ENCODE measurements at regions not wholly inside any gene's neighbourhood (a gene's known extent, or its start where the extent isn't known, plus 50 kb on each side); places are given as distances from the start of the nearest gene placed in this dataset.

DNA sequence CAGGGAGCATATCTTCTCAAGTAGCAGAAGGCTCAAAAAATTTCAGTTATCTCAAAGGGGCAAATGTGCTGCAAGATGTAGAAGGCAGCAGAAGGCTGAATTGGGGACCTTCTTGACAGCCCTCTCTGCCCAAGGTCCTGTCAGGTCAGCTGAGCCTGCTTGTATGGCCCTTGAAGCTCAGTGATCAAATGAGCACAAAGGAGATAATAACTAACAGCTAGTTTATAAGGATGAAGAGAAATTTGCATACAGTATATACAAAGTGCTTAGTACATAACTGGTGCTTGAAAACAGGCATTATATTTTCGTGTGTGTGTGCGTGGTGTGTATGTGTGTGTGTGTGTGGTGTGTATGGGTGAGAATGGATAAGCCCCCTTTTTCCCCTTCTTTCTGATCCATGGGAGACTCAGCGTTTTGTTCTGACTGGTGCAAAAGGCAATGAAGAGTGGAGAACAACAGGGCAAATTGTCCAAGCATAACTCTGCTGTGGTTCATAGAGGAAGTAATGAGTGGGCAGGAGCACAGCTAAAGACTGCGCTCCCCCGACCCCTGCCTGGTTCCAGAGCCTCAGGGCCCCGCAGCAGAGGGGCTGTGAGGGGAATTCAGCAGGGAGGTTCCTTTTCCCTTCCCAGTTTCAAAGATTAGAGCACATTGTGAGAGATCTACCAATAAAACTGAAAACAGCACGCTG, 356.8 kb upstream of the NR2F2 start:
- DNase-seq (ENCODE audit: low read depth), result no peak

DNA sequence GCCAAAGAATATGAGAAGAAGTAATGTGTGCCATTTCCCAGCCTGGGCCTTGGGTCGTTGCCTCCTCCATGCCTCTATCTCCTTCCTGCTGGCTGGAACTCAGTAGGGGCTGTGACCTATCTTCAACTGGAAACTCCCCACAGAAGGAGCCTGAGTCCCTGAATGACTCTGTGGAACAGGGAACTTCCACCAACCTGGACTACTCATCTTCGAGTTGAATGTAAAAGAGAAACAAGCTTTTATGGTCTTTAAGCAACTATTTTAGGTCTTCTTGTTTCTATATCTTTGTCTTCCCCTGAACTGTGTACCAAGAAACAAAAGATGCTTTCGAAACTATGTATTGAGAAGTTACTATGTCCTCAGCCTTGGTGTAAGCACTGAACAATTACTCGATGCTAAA, 355.3 kb upstream of the NR2F2 start:
- no peak for DNase-seq (ENCODE audit: low read depth)

DNA sequence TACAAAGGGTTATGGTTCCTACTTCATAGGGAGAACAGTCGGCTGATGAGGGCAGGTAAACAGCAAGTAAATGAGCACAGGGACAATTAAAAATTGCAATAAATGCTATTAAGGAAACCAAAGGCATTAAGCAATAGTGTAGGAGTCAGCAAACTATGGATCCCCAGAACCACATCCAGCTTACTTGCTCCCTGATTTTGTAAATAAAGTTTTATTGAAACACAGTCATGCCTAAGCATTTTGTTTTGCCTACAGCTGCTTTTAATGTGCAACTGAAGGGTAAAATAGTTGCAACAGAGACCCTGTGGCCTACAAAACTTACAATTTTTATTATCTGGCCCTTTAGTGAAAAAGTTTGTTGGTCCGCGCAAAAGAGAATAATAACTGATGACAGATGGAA, 351.2 kb upstream of the NR2F2 start:
- no peak for DNase-seq (ENCODE audit: low read depth)

DNA sequence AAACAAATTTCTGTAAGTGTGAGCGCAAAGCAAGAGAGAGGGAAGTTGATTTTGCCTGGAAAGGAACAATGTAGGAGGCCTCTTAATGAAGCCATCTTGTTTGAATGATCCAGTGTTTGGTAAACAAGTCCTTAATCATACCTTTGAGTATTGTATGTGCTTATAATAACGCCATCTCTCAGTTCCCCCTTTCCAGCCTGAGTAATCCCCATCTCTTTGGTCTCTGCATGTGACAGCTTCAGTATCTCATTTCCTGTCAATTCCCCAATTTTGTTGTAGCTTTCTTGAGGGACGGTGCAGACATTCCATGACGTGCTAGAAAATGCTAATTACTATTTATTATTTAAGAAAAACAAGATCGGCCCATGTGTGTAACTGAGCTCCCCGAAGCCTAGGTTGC, 349.3 kb upstream of the NR2F2 start:
- DNase-seq (ENCODE audit: low read depth), result no peak

DNA sequence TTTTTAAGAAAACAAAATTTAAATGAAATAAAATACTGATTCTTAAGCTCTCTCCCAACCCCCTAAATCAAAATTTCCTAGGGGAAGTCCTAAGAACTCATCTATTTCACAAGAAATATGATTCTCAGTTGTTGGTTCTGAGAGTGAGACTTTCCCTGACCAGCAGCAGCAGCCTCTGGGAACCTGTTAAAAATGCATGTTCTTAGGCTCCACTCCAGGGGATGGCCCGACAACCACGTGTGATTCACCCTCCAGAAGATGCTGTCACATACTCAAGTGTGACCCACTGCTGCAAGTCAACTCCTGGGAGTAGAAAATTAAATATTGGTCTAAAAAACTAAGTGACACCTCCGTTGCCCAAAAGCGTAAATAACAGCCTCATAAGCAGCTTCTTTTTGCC, 343.2 kb upstream of the NR2F2 start:
- no peak for DNase-seq (ENCODE audit: low read depth)

DNA sequence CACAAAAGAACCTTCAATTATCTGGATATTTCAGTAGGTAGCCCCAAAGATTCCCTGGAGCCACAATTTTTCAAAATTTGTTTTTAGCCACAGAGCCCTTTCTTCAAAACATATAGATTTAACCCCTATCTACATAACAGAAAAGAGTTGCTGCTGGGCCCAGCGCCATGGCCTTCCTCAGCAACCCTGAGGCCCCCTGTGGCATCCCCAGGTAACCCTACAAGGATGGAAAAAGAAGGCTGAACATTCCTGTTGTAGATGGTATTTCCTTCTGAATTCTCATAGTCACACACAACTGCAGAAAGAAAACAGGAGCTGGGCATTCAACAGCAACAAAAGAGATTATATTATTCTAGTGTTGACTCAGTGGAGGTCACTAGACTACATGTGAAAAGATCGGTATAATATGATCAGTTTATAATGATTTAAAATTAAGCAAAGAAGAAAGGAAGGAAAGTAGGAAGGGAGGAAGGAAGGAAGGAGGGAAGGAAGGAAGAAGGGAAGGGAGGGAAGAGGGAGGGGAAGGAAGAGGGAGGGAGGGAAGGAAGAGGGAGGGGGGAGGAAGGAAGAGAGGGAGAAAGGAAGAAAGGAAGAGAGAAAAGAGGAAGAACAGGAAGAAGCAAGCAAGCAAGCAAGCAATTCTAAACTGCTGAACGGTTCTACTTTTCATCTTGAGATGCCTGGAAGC, 342.5 kb upstream of the NR2F2 start:
- no peak for DNase-seq (ENCODE audit: low read depth)

DNA sequence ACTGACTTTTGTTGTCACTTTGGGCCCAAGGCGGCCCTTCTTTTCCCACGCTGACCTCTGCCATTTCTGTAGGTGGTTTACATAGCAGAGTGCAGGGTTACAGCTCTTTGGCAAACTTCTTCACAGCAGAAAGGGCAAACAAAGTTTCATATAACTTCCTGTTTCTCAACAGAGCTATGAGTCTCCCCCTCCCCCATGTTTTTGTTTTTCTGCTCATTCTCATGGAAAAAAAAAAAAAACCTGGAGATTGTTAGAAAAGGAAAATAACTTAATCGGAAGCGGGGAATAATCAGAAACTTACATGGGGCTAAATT, 342.0 kb upstream of the NR2F2 start:
- no peak for DNase-seq (ENCODE audit: low read depth)

DNA sequence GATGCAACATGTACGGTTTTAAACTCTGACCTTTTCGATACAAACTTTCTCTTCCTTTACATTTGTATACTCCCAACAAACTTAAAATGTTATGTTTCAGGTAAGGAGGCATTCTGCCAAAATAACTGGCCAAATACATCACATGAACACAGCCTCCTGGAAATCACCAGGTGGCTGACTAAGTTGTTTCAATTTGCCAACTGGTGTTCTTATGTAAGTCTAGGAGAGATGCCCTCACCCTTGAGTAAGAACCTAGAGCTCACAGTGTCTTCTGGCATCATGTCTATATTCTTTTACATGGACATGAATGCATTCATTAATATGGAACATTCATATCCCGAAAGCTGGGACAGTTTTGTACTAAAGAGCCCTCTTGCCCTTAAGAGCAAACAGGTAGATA, 341.1 kb upstream of the NR2F2 start:
- DNase-seq (ENCODE audit: low read depth), result no peak

DNA sequence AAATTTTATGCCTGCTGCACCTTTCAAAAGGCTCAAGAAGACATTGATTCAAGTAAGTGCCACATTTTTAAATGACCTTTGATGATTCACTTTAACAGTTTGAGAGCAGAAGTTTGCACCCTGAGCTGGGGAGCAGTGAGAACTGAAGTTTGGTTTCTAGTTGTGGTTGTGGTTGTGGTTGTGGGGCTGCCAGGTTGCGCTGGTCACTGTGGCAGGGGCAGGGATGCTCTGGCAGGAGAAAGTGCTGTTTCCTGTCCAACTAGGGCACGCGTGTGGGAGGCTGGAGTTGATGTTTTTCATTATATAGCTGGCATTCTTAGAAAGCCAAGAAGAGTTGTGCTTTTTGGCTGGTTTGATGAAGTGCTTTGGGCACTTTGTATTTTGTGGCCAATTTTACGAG, 339.7 kb upstream of the NR2F2 start:
- DNase-seq (ENCODE audit: low read depth), result no peak

DNA sequence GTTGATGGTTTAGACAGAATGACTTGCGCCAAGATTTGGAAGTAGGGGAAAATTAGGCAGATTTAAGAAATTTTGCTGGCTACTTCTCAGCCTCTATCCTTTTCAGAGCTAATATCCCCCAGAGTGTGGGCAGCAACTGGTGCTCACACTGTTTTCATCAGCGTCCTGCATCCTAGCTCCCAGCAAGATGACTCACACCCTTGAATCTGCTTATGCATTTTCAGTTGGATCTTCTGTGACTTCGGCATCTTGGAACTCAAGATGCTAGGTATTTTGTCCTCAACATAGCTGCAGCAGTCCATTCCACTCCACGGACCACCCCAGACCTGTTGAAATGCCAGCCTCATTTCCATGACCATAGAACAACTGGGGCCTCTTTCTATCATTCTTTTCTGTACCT, 336.1 kb upstream of the NR2F2 start:
- DNase-seq (ENCODE audit: low read depth), result no peak

DNA sequence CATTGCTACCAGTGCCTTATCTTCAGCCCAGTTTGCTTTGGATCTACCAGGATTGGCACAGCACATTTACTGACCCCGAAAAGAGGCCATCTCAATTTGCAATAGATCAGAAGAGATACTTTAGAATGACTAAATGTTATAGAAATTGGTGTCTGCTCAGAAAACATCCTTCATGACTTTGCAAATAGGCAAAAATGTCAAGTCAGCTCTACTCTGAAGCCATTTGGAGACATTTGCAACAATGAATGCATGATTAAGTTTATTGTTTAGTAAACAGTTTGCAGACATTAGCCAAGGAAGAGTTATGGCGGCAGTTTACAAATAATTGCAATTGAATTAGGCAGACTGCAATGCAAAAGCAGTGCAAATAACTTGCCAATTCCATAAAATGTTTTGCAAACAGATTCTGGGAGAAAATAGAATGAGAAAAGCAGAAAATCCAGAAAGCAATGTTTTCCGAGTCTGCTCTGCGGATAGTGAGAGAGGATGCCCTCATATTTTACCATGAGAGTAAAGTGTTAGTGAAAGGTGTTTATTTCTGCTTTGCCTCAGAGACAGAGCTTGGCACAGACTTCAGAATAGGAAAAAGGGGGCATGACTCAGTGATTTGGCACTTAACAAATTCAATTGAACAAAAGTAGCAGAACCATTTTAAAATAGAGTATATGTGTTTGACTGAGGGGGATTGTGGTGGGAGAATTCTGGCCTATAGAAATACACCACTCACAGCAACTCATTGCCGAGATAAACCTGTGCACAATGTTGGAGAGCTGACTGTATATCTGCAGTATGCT, 334.9 kb upstream of the NR2F2 start:
- no peak for DNase-seq (ENCODE audit: low read depth)

DNA sequence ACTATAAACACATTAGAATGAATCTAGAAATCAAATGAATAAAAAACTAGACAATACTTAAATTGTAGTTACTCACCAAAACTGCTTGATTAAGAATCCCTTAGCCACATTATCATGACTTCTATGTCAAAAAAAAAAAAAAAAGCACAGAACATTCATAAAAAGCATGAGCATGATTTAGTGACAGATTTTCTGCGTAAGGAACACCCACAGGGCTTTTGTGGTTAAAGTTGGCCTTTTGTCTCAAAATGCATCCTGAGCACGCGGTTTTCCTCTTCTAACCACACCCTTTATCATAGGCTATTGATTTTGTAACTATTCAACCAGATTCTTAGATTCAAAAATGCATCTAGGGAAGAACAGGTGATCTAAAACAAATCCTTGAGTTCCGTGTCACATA, 334.0 kb upstream of the NR2F2 start:
- no peak for DNase-seq (ENCODE audit: low read depth)

DNA sequence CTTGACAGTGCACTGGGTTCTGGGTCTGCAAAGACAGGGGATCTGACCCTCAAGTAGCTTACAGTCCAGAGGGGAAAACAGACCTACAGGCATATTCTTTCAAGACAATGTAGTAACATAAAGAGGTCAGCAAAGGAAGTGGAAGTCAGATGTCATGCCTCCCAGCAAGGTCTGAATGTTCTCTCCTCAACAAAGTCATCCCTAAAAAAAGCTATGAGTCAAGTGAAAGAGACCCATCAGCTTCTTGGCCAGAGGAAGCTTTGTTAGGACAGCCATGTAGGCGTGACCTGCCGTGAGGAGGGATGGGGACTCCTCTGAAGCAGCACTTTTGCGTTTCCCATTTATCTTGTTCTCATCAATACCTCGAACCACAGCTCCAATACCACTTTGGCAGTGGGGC, 331.6 kb upstream of the NR2F2 start:
- no peak for DNase-seq (ENCODE audit: low read depth)

DNA sequence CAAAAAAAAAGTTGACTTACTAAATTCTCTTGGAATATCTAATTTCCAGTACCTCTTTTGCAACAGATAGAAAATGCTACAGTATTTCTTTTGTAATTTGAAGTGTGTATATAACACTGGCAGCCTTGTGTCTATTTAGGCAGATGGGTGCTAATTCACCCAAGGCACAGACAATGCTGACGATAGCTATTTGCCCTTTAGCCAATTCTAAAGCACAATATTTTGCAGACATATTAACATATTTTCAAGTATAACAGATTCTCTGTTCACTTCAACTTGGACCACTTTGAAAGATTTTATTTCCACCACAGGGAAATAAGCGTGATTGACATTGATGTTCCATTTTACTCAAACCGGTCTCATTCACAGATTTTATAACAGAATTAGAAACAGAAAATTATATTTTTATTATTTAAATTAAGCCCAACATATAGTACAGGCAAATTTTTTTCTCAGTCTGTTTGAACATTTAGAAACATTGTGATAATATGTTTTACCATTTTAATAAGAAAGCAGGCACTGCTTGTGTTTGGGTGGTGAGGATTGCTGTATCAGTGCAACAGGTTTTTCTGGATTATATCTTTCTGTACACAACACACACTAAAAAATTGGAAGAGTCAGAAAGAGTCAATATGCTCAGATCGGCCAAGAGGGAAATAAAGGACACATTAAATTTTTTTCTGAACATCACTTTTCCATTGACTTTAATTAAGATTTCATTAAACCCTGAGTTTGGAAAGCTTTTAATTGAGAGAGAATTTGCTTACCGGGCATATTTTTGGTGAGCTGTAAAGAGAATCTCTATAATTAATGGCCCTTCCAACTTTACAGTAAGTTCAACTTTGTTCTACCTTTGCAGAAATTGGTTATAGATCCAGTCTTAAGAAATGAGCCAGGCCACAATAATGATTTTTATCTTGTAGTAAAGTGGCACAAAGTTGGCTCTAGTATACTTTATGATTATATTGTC, 327.3 kb upstream of the NR2F2 start:
- no peak for DNase-seq (ENCODE audit: low read depth)

DNA sequence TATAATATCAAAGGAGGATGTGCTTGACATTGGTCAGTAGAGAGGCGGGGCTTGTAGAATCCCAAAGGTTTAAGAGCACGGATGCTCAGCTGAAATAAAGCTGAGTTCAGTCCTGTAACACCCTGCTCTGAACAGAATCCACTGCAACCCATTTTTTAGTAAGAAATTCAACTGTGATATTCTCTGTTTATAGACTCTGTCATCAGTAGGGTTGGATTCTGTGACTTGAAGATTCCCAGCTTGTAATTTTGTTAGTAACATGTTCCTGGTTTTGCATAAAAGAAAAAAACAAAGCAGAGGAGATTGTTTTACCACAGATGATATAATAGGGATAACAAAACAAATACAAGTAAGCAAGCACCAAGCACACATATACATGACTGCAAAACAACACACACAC, 324.6 kb upstream of the NR2F2 start:
- DNase-seq (ENCODE audit: low read depth), result no peak

DNA sequence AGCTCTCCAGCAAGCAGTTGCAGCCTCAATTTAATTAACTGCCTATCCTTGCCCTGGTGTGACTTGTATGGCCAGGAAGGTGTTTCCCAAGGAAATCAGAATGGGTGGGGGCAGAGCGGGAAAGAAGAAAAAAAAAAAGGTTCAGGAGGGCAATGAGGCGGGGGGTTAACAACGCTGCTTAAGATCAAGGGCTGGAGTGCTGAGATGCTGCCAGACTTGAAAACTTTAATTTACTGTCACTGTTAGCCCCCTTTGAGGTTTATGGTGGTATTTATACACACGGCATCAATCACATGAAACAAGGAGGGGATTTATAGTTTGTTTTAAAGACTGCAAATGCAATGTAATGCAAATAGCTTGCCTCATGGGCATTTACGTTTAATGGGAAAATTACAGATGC, 319.4 kb upstream of the NR2F2 start:
- DNase-seq (ENCODE audit: low read depth), result no peak

DNA sequence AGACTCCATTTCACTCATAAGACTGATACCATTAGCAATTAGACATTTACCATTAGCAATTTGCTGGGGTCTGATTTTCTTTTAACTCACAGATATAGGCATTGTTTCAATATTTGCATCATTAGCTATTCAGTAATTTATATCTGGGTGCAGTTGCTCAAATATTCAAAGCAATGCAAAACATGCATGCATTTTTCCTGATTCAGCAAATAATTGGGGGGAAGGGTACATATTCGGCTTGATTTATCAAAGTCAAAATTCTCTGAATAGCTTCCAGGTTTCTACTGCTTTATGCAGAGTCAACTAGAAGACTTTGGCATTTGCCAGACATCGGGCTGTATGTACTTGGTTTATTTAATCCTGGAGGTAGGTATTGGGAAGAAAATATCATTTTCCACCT, 315.6 kb upstream of the NR2F2 start:
- DNase-seq (ENCODE audit: low read depth), result no peak

DNA sequence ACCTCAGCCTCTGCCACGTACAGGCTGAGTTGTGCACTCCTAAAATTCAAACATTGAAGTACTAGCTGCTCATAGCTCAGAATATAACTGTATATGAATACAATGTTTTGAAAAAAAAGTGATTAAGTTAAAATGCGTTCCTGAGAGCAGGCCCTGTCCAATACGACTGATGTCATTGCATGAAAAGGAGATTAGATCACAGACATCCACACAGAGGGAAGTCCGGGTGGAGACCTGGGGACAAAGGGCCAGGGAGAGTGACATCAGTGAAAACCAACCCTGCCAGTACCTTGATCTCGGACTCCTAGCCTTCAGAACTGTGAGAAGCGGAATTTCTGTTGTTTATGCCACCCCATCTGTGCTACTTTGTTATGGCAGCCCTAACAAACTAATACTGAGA, 311.4 kb upstream of the NR2F2 start:
- DNase-seq (ENCODE audit: low read depth), result no peak

DNA sequence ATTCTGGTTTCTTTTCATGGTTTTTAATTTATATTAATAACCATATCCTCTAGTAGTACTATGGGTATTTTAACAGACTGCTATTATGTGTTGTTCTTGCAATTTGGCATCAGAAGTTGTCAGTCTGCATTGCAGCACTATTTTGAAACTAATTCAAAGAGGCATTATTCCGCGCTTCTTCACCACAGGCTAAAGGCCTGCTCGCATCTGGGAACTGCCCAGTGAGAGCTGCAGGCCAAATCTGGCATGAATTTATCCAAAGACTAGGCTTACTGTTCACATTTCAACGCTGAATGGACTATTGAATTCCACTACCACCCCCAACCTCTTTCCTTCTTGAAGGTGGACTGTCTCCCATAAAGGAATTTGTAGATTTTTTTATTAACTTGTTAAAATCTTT, 310.4 kb upstream of the NR2F2 start:
- DNase-seq (ENCODE audit: low read depth), result no peak

DNA sequence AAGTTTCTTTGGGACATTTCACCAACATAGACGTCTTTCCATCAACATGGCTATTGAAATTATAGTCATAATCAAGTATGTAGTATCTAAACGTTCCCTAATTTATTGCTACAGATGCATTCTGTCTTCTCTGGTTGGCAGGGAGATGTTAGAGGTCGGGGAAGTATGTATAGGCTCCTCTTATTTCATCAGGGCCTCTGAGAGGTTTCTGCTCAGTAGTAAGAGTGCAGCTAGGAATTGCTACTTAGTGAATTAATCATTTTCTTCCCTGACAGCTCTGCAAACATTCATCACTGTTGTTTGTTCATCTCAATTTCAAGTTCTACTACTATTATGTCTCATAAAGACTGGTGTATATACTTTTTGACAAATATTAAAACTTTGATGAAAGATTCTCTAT, 309.7 kb upstream of the NR2F2 start:
- no peak for DNase-seq (ENCODE audit: low read depth)

DNA sequence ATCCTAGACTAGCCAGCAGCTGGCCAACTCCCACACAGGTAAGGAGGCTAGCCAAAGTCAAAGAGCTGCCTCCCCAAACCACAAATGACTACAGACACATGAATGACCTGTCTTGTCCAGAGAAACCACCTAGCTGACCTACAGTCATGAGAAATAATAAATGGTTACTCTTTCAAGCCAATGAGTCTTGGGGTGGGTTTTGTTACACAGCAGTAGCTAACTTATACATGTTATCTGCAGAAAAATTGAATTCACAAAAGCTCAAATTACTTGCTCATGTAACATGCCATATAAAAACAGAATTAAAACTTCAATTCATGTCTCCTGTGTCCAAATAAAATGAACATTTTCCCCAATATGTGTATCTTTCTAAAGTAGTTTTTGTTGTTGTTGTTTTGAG, 307.4 kb upstream of the NR2F2 start:
- DNase-seq (ENCODE audit: low read depth), result no peak

DNA sequence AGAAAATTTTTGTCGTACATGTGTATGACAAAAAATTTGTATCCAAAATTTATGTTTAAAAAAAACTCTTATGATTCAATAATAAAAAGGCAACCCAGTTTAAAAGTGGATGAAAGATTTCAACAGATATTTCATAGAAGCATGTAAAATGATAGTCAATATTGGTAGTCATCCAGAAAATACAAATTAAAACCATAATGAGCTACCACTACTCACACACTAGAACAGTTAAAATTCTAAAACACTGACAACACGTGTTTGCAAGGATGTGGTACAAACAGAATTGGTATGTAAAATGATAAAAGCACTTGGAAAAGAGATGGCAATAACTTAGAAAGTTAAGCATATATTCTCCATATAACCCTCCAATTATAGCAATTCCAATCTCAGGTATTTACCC, 303.0 kb upstream of the NR2F2 start:
- no peak for DNase-seq (ENCODE audit: low read depth)
